ENCODE measurements at regions not wholly inside any gene's neighbourhood (a gene's known extent, or its start where the extent isn't known, plus 50 kb on each side); places are given as distances from the start of the nearest gene placed in this dataset.

DNA sequence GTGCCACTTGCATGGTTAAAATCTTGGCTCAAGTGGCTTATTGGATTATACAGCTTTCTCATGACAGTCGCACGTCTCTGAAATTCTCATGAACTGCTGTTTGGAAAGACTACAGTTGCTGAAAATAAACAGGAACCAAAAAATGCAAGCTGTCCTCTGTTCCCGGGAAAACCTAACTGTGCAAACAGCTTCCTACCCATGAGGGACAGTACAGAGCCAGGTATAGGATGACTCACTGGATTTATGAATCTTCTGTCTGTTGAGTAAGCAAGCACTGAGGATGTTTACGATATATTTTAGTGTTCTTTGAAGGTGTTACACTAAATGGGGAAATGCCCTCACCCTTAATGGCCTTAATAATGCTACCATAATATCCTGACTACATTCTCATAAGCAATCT is 380.3 kb upstream of the TNC start:
- Histone ChIP-seq H4K20me1 (ENCODE audit: insufficient read depth) (no peaks in the 10 kb centered on the region), H3K9me2 (ENCODE audit: insufficient read depth) (peaks cover 7% of the 10 kb centered on the region; the same call in 1 of the 2 replicates), H3K79me2 (ENCODE audit: insufficient read depth) (no peaks in the 10 kb centered on the region), H3K27ac (no peak overlapping the region), H3K9ac (no peak overlapping the region), H3K4me2 (ENCODE audit: unreplicated experiment) (no peak overlapping the region), H2AFZ (no peak overlapping the region), H3K9me3 (ENCODE audit: low read depth) (no peaks in the 10 kb centered on the region), H3K36me3 (ENCODE audit: low read depth) (no peaks in the 10 kb centered on the region), H3K4me1 (ENCODE audit: insufficient read depth) (peaks cover 8% of the 10 kb centered on the region; the same call in 1 of the 2 replicates), H3K27me3 (replicated peaks; ENCODE audit: insufficient read depth) (no peaks in the 10 kb centered on the region), H3K4me3 (no peak overlapping the region), H3F3A (ENCODE audit: insufficient read depth) (no peaks in the 10 kb centered on the region)
- in situ Hi-C loops (cut with MboI) = no loop called here
- TF ChIP-seq EZH2 (IDR thresholded peaks at IDR 0.05; ENCODE audit: insufficient read depth, poor library complexity, severe bottlenecking) = no peak
- no peak for TF ChIP-seq EZH2phosphoT487 (IDR thresholded peaks at IDR 0.05; ENCODE audit: insufficient read depth, low read depth)
- no peak for DNase-seq
- WGBS, 2 experiments (ENCODE audit: low coverage in 1 of 2, low lambda C conversion rate in 2 of 2, missing lambda C conversion rate in 2 of 2) = 52 to 58% methylated on average over 4 of the region's 4 CpGs

DNA sequence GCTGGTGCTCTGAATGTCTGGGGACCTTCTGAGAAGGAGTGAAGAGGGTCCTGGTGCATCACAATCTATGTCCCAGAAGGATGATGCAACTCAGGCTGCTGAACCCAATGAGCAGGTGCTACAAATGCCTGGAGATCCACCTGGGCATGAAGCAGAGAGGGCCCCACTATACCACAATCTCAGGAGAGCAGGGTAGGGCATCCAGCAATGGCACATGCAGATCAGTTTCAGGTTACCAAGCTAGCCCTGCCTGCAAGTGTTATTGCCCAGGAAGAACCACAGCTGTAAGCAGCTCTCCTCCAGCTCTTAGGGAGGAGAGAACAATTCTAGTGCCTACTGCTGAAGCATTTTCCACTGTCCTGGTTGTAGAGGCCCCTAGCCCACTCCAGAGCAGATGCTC is 389.2 kb upstream of the TNC start:
- in situ Hi-C loops (cut with MboI) = no loop called here
- H3K4me2 ChIP-seq (ENCODE audit: unreplicated experiment) = no peak overlapping the region
- no peaks in the 10 kb centered on the region for H3F3A ChIP-seq (ENCODE audit: insufficient read depth)
- H3K9me3 ChIP-seq (ENCODE audit: low read depth) = no peaks in the 10 kb centered on the region
- no peaks in the 10 kb centered on the region for H3K27me3 ChIP-seq (replicated peaks; ENCODE audit: insufficient read depth)
- H2AFZ ChIP-seq = no peak overlapping the region
- H4K20me1 ChIP-seq (ENCODE audit: insufficient read depth) = no peaks in the 10 kb centered on the region
- H3K9me2 ChIP-seq (ENCODE audit: insufficient read depth) = no peaks in the 10 kb centered on the region
- no peak overlapping the region for H3K27ac ChIP-seq
- DNase-seq = no peak
- no peaks in the 10 kb centered on the region for H3K36me3 ChIP-seq (ENCODE audit: low read depth)
- no peaks in the 10 kb centered on the region for H3K4me1 ChIP-seq (ENCODE audit: insufficient read depth)
- TF ChIP-seq EZH2 (IDR thresholded peaks at IDR 0.05; ENCODE audit: insufficient read depth, poor library complexity, severe bottlenecking) = no peak
- no peak for TF ChIP-seq EZH2phosphoT487 (IDR thresholded peaks at IDR 0.05; ENCODE audit: insufficient read depth, low read depth)
- H3K4me3 ChIP-seq = no peak overlapping the region
- H3K9ac ChIP-seq = no peak overlapping the region
- no peaks in the 10 kb centered on the region for H3K79me2 ChIP-seq (ENCODE audit: insufficient read depth)

DNA sequence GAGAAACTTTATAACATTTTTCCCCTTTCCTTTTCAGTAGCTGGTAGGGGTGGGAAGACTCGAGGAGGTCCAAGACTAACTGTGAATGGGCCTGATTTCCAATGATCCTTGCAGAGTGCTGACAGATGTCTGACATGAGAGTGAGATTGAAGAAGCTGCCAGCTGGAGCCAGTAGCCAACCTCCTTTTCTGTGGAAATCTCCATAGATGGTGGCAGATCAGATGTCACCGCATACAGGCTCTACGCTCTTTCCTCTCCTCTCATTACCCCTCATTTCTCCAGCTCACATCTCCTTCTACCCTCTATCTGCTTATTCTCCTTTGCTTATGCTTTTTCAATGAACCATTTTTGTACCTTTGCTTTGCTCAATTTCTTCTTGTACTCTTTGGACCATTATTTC is 395.2 kb upstream of the TNC start:
- 47 to 51% methylated on average over 3 of the region's 3 CpGs for WGBS, 2 experiments (ENCODE audit: low coverage in 1 of 2, low lambda C conversion rate in 2 of 2, missing lambda C conversion rate in 2 of 2)
- TF ChIP-seq EZH2phosphoT487 (IDR thresholded peaks at IDR 0.05; ENCODE audit: insufficient read depth, low read depth) (no peak), EZH2 (IDR thresholded peaks at IDR 0.05; ENCODE audit: insufficient read depth, poor library complexity, severe bottlenecking) (no peak)
- in situ Hi-C loops (cut with MboI) = no loop called here

DNA sequence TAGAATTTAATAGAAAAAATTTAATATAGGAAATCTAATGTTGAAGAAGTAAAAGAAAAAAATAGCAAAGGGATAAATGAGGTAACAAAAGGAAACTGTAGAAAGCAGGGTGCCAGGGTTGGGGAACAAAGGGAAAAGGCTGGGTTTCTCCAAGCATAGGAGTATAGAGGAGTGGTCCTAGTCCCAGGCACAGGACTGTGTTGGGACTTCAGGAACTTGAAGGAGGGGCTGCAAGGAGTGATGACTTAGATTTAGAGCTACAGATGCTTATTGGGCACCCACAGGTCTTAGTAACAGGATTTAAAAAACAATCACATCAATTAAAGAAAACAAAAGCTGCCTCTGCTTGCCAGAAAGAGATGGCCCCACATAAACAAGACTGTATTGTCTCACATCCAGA is 396.5 kb upstream of the TNC start:
- in situ Hi-C loops (cut with MboI) = no loop called here
- TF ChIP-seq EZH2 (IDR thresholded peaks at IDR 0.05; ENCODE audit: insufficient read depth, poor library complexity, severe bottlenecking) (no peak), EZH2phosphoT487 (IDR thresholded peaks at IDR 0.05; ENCODE audit: insufficient read depth, low read depth) (no peak)
- H3K36me3 ChIP-seq (ENCODE audit: low read depth) = no peaks in the 10 kb centered on the region
- no peaks in the 10 kb centered on the region for H3K9me3 ChIP-seq (ENCODE audit: low read depth)
- no peaks in the 10 kb centered on the region for H4K20me1 ChIP-seq (ENCODE audit: insufficient read depth)
- no peak overlapping the region for H3K4me2 ChIP-seq (ENCODE audit: unreplicated experiment)
- peaks cover 16% of the 10 kb centered on the region for H3F3A ChIP-seq (ENCODE audit: insufficient read depth)
- H2AFZ ChIP-seq = no peak overlapping the region
- H3K9me2 ChIP-seq (ENCODE audit: insufficient read depth) = no peaks in the 10 kb centered on the region
- H3K79me2 ChIP-seq (ENCODE audit: insufficient read depth) = no peaks in the 10 kb centered on the region
- peaks cover 13% of the 10 kb centered on the region for H3K4me1 ChIP-seq (ENCODE audit: insufficient read depth)
- no peak overlapping the region for H3K9ac ChIP-seq
- H3K27ac ChIP-seq = no peak overlapping the region
- no peaks in the 10 kb centered on the region for H3K27me3 ChIP-seq (replicated peaks; ENCODE audit: insufficient read depth)
- no peak for DNase-seq
- no peak overlapping the region for H3K4me3 ChIP-seq

More for the DNA sequence above, 395.2 kb upstream of the TNC start:
- Histone ChIP-seq H2AFZ (no peak overlapping the region), H3K79me2 (ENCODE audit: insufficient read depth) (no peaks in the 10 kb centered on the region), H3K36me3 (ENCODE audit: low read depth) (no peaks in the 10 kb centered on the region), H3K9ac (no peak overlapping the region), H3K9me3 (ENCODE audit: low read depth) (no peaks in the 10 kb centered on the region), H3K27me3 (replicated peaks; ENCODE audit: insufficient read depth) (no peaks in the 10 kb centered on the region), H3K9me2 (ENCODE audit: insufficient read depth) (no peaks in the 10 kb centered on the region), H3K4me2 (ENCODE audit: unreplicated experiment) (no peak overlapping the region), H3F3A (ENCODE audit: insufficient read depth) (peaks cover 12% of the 10 kb centered on the region), H3K4me1 (ENCODE audit: insufficient read depth) (peaks cover 9% of the 10 kb centered on the region), H3K4me3 (no peak overlapping the region), H3K27ac (no peak overlapping the region), H4K20me1 (ENCODE audit: insufficient read depth) (no peaks in the 10 kb centered on the region)
- DNase-seq = no peak

DNA sequence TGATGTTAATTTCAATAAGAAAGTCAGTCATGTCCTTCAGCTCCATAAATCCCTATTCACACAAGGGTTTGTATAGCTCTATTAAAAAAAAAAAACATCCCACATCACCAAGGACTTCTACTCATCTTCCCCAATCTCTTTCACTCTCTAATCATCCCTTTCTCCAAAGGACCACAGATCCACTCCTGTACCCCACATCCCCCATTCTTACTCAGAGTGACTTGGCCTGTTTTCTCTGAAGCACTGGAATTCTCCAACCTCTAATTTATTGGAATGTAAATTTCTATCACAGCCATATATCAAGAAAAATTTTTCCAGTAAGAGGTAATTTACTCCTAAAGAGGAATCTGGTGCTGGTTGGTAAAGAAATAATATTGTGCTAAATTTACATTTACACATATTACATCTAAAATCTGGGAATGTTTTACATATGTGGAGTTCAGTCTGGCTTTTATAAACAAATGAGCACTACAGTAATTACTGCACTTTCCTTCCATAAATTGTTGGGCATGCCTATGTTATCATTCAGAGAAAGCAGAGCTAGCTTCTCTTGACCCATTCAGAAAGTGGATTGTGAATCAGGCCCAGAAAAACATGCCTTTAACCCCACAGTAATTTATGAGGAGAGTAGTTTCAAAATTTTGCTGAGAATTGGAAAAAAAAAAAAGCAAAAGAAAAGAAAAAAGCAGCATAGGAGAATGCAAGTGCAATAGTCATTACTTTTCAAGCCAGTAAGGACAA is 399.5 kb upstream of the TNC start:
- Histone ChIP-seq H3K27me3 (replicated peaks; ENCODE audit: insufficient read depth) (no peaks in the 10 kb centered on the region), H2AFZ (no peak overlapping the region), H3K79me2 (ENCODE audit: insufficient read depth) (no peaks in the 10 kb centered on the region), H3K4me3 (no peak overlapping the region), H3F3A (ENCODE audit: insufficient read depth) (peaks cover 16% of the 10 kb centered on the region), H3K4me2 (ENCODE audit: unreplicated experiment) (peak overlapping the region; percentile 3), H3K27ac (peak overlapping the region; percentile 13; the same call in 1 of the 2 replicates), H3K9me2 (ENCODE audit: insufficient read depth) (no peaks in the 10 kb centered on the region), H3K9ac (no peak overlapping the region), H3K9me3 (ENCODE audit: low read depth) (no peaks in the 10 kb centered on the region), H4K20me1 (ENCODE audit: insufficient read depth) (no peaks in the 10 kb centered on the region), H3K36me3 (ENCODE audit: low read depth) (no peaks in the 10 kb centered on the region), H3K4me1 (ENCODE audit: insufficient read depth) (peaks cover 13% of the 10 kb centered on the region)
- TF ChIP-seq EZH2phosphoT487 (IDR thresholded peaks at IDR 0.05; ENCODE audit: insufficient read depth, low read depth) (no peak), EZH2 (IDR thresholded peaks at IDR 0.05; ENCODE audit: insufficient read depth, poor library complexity, severe bottlenecking) (no peak)
- DNase-seq = peak; percentile 46
- in situ Hi-C loops (cut with MboI) = no loop called here
